Subcutaneous abdominal adipose tissue (tissue), 5 donors: ENCODE measurements at regions not wholly inside any gene's neighbourhood (a gene's known extent, or its start where the extent isn't known, plus 50 kb on each side); places are given as distances from the start of the nearest gene placed in this dataset.

ENCODE experiments used
- H3K27ac ChIP-seq: one replicate; pipeline ENCODE4 v1.7.0; 2013; ENCODE audit warnings: low read depth, mild to moderate bottlenecking, inconsistent platforms, low read length, moderate library complexity
- H3K27me3 ChIP-seq, 5 donors: one replicate each; pipeline ENCODE4 v1.7.0; 2013; ENCODE audit warnings: low read length in 5 of 5, inconsistent platforms in 1 of 5; ENCODE audit not compliant: control insufficient read depth in 5 of 5, insufficient read depth in 4 of 5
- H3K36me3 ChIP-seq, 5 donors: one replicate each; pipeline ENCODE4 v1.7.0; 2013; ENCODE audit warnings: low read length in 5 of 5; ENCODE audit not compliant: control insufficient read depth in 5 of 5, insufficient read depth in 5 of 5
- H3K4me1 ChIP-seq, 5 donors: one replicate each; pipeline ENCODE4 v1.7.0; 2013; ENCODE audit warnings: low read length in 5 of 5, mild to moderate bottlenecking in 3 of 5, moderate library complexity in 1 of 5; ENCODE audit not compliant: control insufficient read depth in 5 of 5, insufficient read depth in 5 of 5
- H3K4me3 ChIP-seq, 5 donors: one replicate each; pipeline ENCODE4 v1.7.0; 2013; ENCODE audit warnings: low read length in 5 of 5, low read depth in 1 of 5
- H3K9ac ChIP-seq, 5 donors: one replicate each; pipeline ENCODE4 v1.7.0; 2013; ENCODE audit warnings: low read length in 5 of 5, mild to moderate bottlenecking in 4 of 5, moderate library complexity in 3 of 5
- H3K9me3 ChIP-seq, 5 donors: one replicate each; pipeline ENCODE4 v1.7.0; 2013; ENCODE audit warnings: low read length in 5 of 5; ENCODE audit not compliant: control insufficient read depth in 5 of 5
- donor health status: healthy.
- donor health status: healthy.
- donor health status: healthy.
- donor health status: healthy.
- donor health status: healthy.

GRCh38 chr20:63128367-63128766 lies 87.6 kb downstream of the YTHDF1 start:
- peaks cover 0 to 3% (median 0%) of the 10 kb centered on the region in 5 donors for H3K4me1 ChIP-seq
- no peaks in the 10 kb centered on the region for H3K36me3 ChIP-seq
- no peak overlapping the region for H3K4me3 ChIP-seq
- H3K9ac ChIP-seq = no peak overlapping the region
- peaks cover 0 to 1% (median 0%) of the 10 kb centered on the region in 5 donors for H3K9me3 ChIP-seq
- peaks cover 12 to 51% (median 38%) of the 10 kb centered on the region in 5 donors for H3K27me3 ChIP-seq
- no peak overlapping the region for H3K27ac ChIP-seq

GRCh38 chr20:63127700-63128364 lies 88.1 kb downstream of the YTHDF1 start:
- Histone ChIP-seq H3K27me3 (peaks cover 12 to 53% (median 37%) of the 10 kb centered on the region in 5 donors), H3K36me3 (no peaks in the 10 kb centered on the region), H3K27ac (no peak overlapping the region), H3K4me1 (peaks cover 0 to 3% (median 0%) of the 10 kb centered on the region in 5 donors), H3K9ac (no peak overlapping the region), H3K9me3 (peaks cover 0 to 5% (median under 1%) of the 10 kb centered on the region in 5 donors), H3K4me3 (no peak overlapping the region)

- H3K27me3 ChIP-seq = peaks cover 12 to 50% (median 33%) of the 10 kb centered on the region in 5 donors
Observed at GRCh38 chr20:63126876-63127699, 88.8 kb downstream of the YTHDF1 start.

GRCh38 chr20:63125838-63126601 lies 89.9 kb downstream of the YTHDF1 start:
- H3K27ac ChIP-seq = no peak overlapping the region
- no peak overlapping the region for H3K4me3 ChIP-seq
- peaks cover 0 to 13% (median 10%) of the 10 kb centered on the region in 5 donors for H3K9me3 ChIP-seq
- H3K4me1 ChIP-seq = peaks cover 0 to 3% (median 0%) of the 10 kb centered on the region in 5 donors
- H3K36me3 ChIP-seq = no peaks in the 10 kb centered on the region
- peaks cover 12 to 47% (median 31%) of the 10 kb centered on the region in 5 donors for H3K27me3 ChIP-seq
- no peak overlapping the region for H3K9ac ChIP-seq

More at GRCh38 chr20:63126876-63127699, 88.8 kb downstream of the YTHDF1 start:
- no peak overlapping the region for H3K9ac ChIP-seq
- no peak overlapping the region for H3K27ac ChIP-seq
- H3K4me1 ChIP-seq = peaks cover 0 to 3% (median 0%) of the 10 kb centered on the region in 5 donors
- no peak overlapping the region for H3K4me3 ChIP-seq
- no peaks in the 10 kb centered on the region for H3K36me3 ChIP-seq
- H3K9me3 ChIP-seq = peaks cover 0 to 12% (median 6%) of the 10 kb centered on the region in 5 donors

- Histone ChIP-seq H3K27me3 (peaks cover 12 to 44% (median 28%) of the 10 kb centered on the region in 5 donors), H3K4me1 (peaks cover 0 to 3% (median 0%) of the 10 kb centered on the region in 5 donors), H3K36me3 (no peaks in the 10 kb centered on the region), H3K9me3 (peaks cover 0 to 13% (median 10%) of the 10 kb centered on the region in 5 donors), H3K27ac (no peak overlapping the region), H3K9ac (no peak overlapping the region), H3K4me3 (no peak overlapping the region)
Observed at GRCh38 chr20:63125581-63125837, 90.4 kb downstream of the YTHDF1 start.

GRCh38 chr20:63124782-63125580 lies 91.0 kb downstream of the YTHDF1 start:
- H3K9me3 ChIP-seq = peaks cover 0 to 13% (median 10%) of the 10 kb centered on the region in 5 donors
- no peaks in the 10 kb centered on the region for H3K36me3 ChIP-seq
- H3K4me1 ChIP-seq = peaks cover 0 to 2% (median 0%) of the 10 kb centered on the region in 5 donors
- no peak overlapping the region for H3K4me3 ChIP-seq
- no peak overlapping the region for H3K9ac ChIP-seq
- H3K27ac ChIP-seq = no peak overlapping the region
- H3K27me3 ChIP-seq = peaks cover 12 to 41% (median 31%) of the 10 kb centered on the region in 5 donors

- Histone ChIP-seq H3K4me3 (no peak overlapping the region), H3K9me3 (peaks cover 0 to 13% (median 10%) of the 10 kb centered on the region in 5 donors), H3K4me1 (no peaks in the 10 kb centered on the region), H3K36me3 (no peaks in the 10 kb centered on the region), H3K27ac (no peak overlapping the region), H3K9ac (no peak overlapping the region), H3K27me3 (peaks cover 12 to 39% (median 37%) of the 10 kb centered on the region in 5 donors)
Observed at GRCh38 chr20:63124092-63124781, 91.7 kb downstream of the YTHDF1 start.

- Histone ChIP-seq H3K27ac (no peak overlapping the region), H3K9me3 (peaks cover 0 to 13% (median 10%) of the 10 kb centered on the region in 5 donors), H3K36me3 (no peaks in the 10 kb centered on the region), H3K9ac (no peak overlapping the region), H3K4me1 (no peaks in the 10 kb centered on the region), H3K4me3 (no peak overlapping the region), H3K27me3 (peaks cover 12 to 42% (median 30%) of the 10 kb centered on the region in 5 donors)
Observed at GRCh38 chr20:63123331-63123741, 92.6 kb downstream of the YTHDF1 start.

- H3K27me3 ChIP-seq = peaks cover 12 to 46% (median 35%) of the 10 kb centered on the region in 5 donors
- H3K4me3 ChIP-seq = no peak overlapping the region
- no peak overlapping the region for H3K27ac ChIP-seq
- H3K4me1 ChIP-seq = no peaks in the 10 kb centered on the region
- peaks cover 0 to 13% (median 10%) of the 10 kb centered on the region in 5 donors for H3K9me3 ChIP-seq
- no peaks in the 10 kb centered on the region for H3K36me3 ChIP-seq
- H3K9ac ChIP-seq = no peak overlapping the region
Observed at GRCh38 chr20:63122626-63123025, 93.3 kb downstream of the YTHDF1 start.
